ENCODE measurements at regions not wholly inside any gene's neighbourhood (a gene's known extent, or its start where the extent isn't known, plus 50 kb on each side); places are given as distances from the start of the nearest gene placed in this dataset.
A peak's percentile ranks its signal among the peaks of the same experiment; 100 is the strongest.

- DNase-seq: no peak
- TF ChIP-seq CTCF (IDR thresholded peaks at IDR 0.05): no peak
- intact Hi-C loops (cut with DNase I): no loop called here
- Histone ChIP-seq H3K27me3 (no peaks in the 10 kb centered on the region), H3K36me3 (no peaks in the 10 kb centered on the region), H3K4me3 (no peak overlapping the region), H3K9me3 (no peaks in the 10 kb centered on the region), H3K27ac (no peak overlapping the region), H3K4me1 (peaks cover 11 to 17% of the 10 kb centered on the region in 2 donors)
- no peak for ATAC-seq
Measured at GRCh38 chr13:29906432-29907011, 56.1 kb upstream of the UBL3 start.

DNA sequence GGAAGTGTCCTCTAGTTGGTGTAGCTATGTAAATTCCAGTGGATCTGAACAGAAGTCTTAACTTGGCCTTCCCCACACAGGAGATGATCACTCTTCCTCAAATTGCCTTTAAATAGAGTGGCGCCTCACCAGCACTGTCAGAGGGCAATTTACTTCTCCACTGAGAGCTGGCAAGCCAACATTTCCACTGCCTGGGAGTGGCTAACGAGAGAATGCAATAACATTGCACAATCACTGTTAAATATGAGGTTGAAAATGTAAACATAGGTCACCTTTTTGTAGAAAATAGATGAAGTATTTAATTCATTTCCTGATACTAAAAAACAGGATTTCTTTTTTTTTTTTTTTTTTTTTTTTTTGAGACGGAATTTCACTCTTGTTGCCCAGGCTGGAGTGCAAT is 55.4 kb upstream of the UBL3 start:
- H3K36me3 ChIP-seq: no peaks in the 10 kb centered on the region

GRCh38 chr13:29903996-29904395 is 53.6 kb upstream of the UBL3 start:
- H3K36me3 ChIP-seq: no peaks in the 10 kb centered on the region
- no peak overlapping the region for H3K4me3 ChIP-seq
- peak overlapping the region in 1 of 2 donors; percentile 8 for H3K27ac ChIP-seq
- no peaks in the 10 kb centered on the region for H3K27me3 ChIP-seq
- DNase-seq (no peak), ATAC-seq (no peak)
- TF ChIP-seq CTCF (IDR thresholded peaks at IDR 0.05): no peak
- H3K9me3 ChIP-seq: no peaks in the 10 kb centered on the region
- H3K4me1 ChIP-seq: peaks cover 11 to 17% of the 10 kb centered on the region in 2 donors
- intact Hi-C loops (cut with DNase I): no loop called here

More for the DNA sequence above, 55.4 kb upstream of the UBL3 start:
- peaks cover 11 to 17% of the 10 kb centered on the region in 2 donors for H3K4me1 ChIP-seq
- no peaks in the 10 kb centered on the region for H3K27me3 ChIP-seq
- ATAC-seq: peak; percentile 88
- H3K27ac ChIP-seq: peak overlapping the region in 1 of 2 donors; percentile 6
- TF ChIP-seq CTCF (IDR thresholded peaks at IDR 0.05): no peak
- DNase-seq: peak in 2 of 4 donors; percentile 67 to 70
- H3K4me3 ChIP-seq: no peak overlapping the region
- H3K9me3 ChIP-seq: no peaks in the 10 kb centered on the region
- intact Hi-C loops (cut with DNase I): no loop called here

DNA sequence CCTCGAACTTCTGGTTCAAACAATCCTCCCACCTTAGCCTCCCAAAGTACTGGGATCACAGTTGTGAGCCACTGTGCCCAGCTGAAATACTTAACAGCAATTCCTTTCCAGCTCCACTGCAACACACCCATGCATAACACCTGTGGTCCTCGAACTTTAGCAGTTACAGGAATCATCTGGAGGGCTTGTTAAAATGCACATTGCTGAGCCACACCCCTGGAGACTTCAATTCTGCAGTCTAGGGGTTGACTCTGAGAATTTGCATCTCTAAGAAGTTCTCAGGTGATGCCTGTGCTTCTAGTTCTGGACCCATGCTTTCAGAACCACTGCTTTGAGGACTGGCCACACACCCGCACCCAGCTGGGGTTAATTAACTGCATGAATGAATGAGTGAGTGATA is 53.1 kb upstream of the UBL3 start:
- Histone ChIP-seq H3K27ac (peak overlapping the region in 1 of 2 donors; percentile 8), H3K36me3 (no peaks in the 10 kb centered on the region), H3K4me3 (no peak overlapping the region), H3K27me3 (no peaks in the 10 kb centered on the region), H3K9me3 (no peaks in the 10 kb centered on the region), H3K4me1 (peaks cover 11 to 17% of the 10 kb centered on the region in 2 donors)
- DNase-seq: no peak
- peak; percentile 9 for ATAC-seq
- intact Hi-C loops (cut with DNase I): no loop called here
- no peak for TF ChIP-seq CTCF (IDR thresholded peaks at IDR 0.05)

GRCh38 chr13:29902632-29903305 is 52.4 kb upstream of the UBL3 start:
- Histone ChIP-seq H3K4me3 (no peak overlapping the region), H3K27ac (peak overlapping the region in 1 of 2 donors; percentile 53), H3K4me1 (peaks cover 11 to 17% of the 10 kb centered on the region in 2 donors), H3K36me3 (no peaks in the 10 kb centered on the region), H3K27me3 (no peaks in the 10 kb centered on the region), H3K9me3 (no peaks in the 10 kb centered on the region)
- intact Hi-C loops (cut with DNase I): no loop called here
- no peak for TF ChIP-seq CTCF (IDR thresholded peaks at IDR 0.05)
- ATAC-seq (no peak), DNase-seq (no peak)

Data from left lung (tissue), 4 donors.